ENCODE measurements at regions not wholly inside any gene's neighbourhood (a gene's known extent, or its start where the extent isn't known, plus 50 kb on each side); places are given as distances from the start of the nearest gene placed in this dataset.

DNA sequence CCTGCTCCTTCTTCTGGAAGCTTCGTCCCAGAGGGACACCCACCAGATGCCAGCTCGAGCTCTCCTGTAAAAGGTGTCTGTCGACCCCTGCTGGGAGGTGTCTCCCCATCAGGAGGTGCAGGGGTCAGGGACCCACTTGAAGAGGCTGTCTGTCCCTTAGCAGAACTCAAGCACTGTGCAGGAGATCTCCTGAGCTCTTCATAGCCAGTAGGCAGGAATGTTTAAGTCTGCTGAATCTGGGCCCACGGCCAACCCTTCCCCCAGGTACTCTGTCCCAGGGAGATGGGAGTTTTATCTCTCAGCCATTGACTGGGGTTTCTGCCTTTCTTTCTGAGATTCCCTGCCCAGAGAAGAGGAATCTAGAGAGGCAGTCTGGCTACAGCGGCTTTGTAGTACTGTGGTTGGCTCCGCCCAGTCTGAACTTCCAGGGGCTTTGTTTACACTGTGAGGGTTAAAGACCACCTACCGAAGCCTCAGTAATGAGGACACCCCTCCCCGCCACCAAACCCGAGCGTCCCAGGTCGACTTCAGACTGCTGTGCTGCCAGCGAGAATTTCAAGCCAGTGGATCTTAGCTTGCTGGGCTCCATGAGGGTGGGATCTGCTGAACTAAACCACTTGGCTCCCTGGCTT is 1383.0 kb upstream of the TENM3 start:
- no peak for DNase-seq
- no peak overlapping the region for H3K4me3 ChIP-seq (ENCODE audit: insufficient read depth, low read depth, low read length)
- H3K27me3 ChIP-seq (ENCODE audit: control insufficient read depth, insufficient read depth, low read length), result no peaks in the 10 kb centered on the region
- no peaks in the 10 kb centered on the region for H3K36me3 ChIP-seq (replicated peaks; ENCODE audit: control insufficient read depth, insufficient read depth, low read length)

GRCh38 chr4:180861651-180862050 is 1381.6 kb upstream of the TENM3 start:
- no peak for DNase-seq
- no peak overlapping the region for H3K4me3 ChIP-seq (ENCODE audit: insufficient read depth, low read depth, low read length)
- H3K36me3 ChIP-seq (replicated peaks; ENCODE audit: control insufficient read depth, insufficient read depth, low read length), result no peaks in the 10 kb centered on the region
- H3K27me3 ChIP-seq (ENCODE audit: control insufficient read depth, insufficient read depth, low read length), result no peaks in the 10 kb centered on the region

DNA sequence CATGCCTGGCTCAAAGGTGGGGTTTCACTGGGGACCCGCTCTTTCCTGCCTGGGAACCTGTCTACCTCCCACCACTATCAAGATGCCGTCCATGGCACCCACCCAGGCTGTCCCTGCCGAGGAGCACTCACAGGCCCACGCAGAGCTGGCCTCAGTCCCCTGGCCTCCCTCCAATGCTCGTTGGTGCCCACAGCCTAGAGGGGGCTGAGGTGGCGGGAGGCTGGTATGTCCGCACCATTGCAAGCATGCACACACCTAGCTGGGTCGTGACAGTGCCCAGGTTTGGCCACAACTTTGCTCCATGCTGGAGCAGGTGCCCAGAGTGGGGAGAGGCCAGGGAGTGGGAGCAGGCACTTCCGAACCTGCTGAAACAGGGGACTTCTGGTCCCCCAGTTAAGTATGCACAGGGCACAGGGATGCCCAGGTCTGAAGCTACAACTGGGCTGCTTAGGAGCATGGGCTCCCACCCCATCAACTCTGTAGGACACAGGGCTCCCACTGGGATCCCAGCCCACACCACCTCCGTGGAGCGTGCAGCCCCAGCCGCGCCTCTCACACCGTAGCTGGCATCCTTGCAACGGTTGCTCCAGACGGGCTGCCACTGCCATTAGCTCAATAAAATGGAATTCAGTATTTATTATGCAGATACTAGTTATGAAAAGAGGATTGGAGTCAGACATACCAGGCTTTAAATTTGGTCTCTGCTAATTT is 1376.1 kb upstream of the TENM3 start:
- Histone ChIP-seq H3K4me3 (ENCODE audit: insufficient read depth, low read depth, low read length) (no peak overlapping the region), H3K36me3 (replicated peaks; ENCODE audit: control insufficient read depth, insufficient read depth, low read length) (no peaks in the 10 kb centered on the region), H3K27me3 (ENCODE audit: control insufficient read depth, insufficient read depth, low read length) (no peaks in the 10 kb centered on the region)
- DNase-seq, result no peak

GRCh38 chr4:180870623-180871022 is 1372.6 kb upstream of the TENM3 start:
- no peaks in the 10 kb centered on the region for H3K27me3 ChIP-seq (ENCODE audit: control insufficient read depth, insufficient read depth, low read length)
- DNase-seq, result no peak
- H3K4me3 ChIP-seq (ENCODE audit: insufficient read depth, low read depth, low read length), result no peak overlapping the region
- no peaks in the 10 kb centered on the region for H3K36me3 ChIP-seq (replicated peaks; ENCODE audit: control insufficient read depth, insufficient read depth, low read length)

DNA sequence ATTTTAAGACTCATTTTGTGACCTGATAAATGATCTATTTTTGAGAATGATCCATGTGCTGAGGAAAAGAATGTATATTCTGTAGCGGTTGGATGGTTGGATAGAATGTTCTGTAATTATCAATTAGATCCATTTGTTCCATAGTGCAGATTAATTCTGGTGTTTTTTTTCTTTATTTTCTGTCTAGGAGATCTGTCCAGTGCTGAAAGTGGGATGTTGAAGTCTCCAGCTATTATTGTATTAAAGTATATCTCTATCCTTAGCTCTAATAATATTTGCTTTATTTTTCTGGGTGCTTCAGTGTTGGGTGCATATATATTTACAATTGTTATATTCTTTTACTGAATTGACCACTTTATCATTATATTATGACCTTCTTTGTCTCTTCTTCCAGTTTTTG is 1344.9 kb upstream of the TENM3 start:
- Histone ChIP-seq H3K36me3 (replicated peaks; ENCODE audit: control insufficient read depth, insufficient read depth, low read length) (no peaks in the 10 kb centered on the region), H3K27me3 (ENCODE audit: control insufficient read depth, insufficient read depth, low read length) (no peaks in the 10 kb centered on the region), H3K4me3 (ENCODE audit: insufficient read depth, low read depth, low read length) (no peak overlapping the region)
- DNase-seq, result no peak

- no peaks in the 10 kb centered on the region for H3K27me3 ChIP-seq (ENCODE audit: control insufficient read depth, insufficient read depth, low read length)
- no peaks in the 10 kb centered on the region for H3K36me3 ChIP-seq (replicated peaks; ENCODE audit: control insufficient read depth, insufficient read depth, low read length)
- H3K4me3 ChIP-seq (ENCODE audit: insufficient read depth, low read depth, low read length), result no peak overlapping the region
- no peak for DNase-seq
Observed at GRCh38 chr4:180900781-180901180, 1342.4 kb upstream of the TENM3 start.

GRCh38 chr4:180909279-180909678 is 1333.9 kb upstream of the TENM3 start:
- no peak overlapping the region for H3K4me3 ChIP-seq (ENCODE audit: insufficient read depth, low read depth, low read length)
- peak; percentile 55 for DNase-seq
- no peaks in the 10 kb centered on the region for H3K27me3 ChIP-seq (ENCODE audit: control insufficient read depth, insufficient read depth, low read length)
- H3K36me3 ChIP-seq (replicated peaks; ENCODE audit: control insufficient read depth, insufficient read depth, low read length), result no peaks in the 10 kb centered on the region

DNA sequence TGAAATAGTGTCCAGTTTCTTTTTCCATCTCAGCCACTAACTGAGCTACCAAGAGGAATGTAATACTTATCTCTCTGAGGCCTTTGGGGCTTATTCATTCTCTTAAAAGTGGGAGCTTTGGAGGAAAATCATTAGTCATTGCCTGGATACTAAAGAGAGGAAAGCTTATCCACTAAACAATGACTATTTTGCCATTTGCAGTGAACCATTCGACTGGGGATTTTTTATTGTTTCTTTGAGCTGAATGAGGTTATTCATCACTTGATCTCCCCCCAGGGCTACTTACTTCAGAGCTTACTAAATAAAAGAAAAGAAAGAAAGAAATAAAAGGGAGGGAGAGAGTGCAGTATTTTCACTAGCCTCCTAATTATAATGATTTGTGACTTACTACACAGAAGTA is 1329.5 kb upstream of the TENM3 start:
- H3K4me3 ChIP-seq (ENCODE audit: insufficient read depth, low read depth, low read length), result no peak overlapping the region
- no peak for DNase-seq
- no peaks in the 10 kb centered on the region for H3K27me3 ChIP-seq (ENCODE audit: control insufficient read depth, insufficient read depth, low read length)
- no peaks in the 10 kb centered on the region for H3K36me3 ChIP-seq (replicated peaks; ENCODE audit: control insufficient read depth, insufficient read depth, low read length)

DNA sequence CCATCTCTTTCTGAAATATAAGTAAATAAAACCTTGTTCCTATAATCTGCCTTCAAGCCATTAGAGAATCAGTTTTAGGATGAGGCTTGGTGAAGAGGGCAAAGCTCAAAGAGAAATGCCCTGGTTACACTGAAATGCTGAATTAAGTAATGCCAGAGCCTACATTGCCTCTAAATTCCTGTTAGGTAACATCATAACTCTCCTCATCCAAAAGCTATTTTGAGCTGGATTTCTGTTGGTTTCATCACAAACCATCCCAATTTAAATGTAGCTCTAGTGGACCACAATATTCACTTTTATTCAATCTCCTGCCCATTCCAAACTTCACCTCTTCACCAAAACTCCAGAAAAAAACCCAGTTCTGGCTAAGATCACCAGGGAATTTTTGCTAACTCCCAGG is 1319.7 kb upstream of the TENM3 start:
- Histone ChIP-seq H3K27me3 (ENCODE audit: control insufficient read depth, insufficient read depth, low read length) (no peaks in the 10 kb centered on the region), H3K36me3 (replicated peaks; ENCODE audit: control insufficient read depth, insufficient read depth, low read length) (no peaks in the 10 kb centered on the region), H3K4me3 (ENCODE audit: insufficient read depth, low read depth, low read length) (no peak overlapping the region)
- no peak for DNase-seq

DNA sequence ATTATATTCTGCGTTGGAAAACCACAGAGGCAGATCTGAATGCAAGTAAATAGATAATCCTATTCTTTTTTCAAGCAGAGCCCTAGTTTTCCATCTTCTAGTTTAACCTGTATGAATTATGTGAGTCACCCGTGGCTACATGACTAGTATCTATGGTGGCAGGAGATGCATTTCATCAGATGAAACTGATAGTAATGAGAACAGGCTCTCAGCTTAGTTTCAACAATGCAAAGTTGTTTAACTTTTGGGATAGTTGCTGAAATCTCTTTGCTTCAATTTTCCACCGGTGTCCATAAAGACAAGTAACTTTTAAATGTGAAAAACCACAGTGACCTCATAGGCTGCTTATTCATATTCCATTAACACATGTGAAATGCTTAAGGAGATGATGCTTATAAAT is 1317.4 kb upstream of the TENM3 start:
- H3K36me3 ChIP-seq (replicated peaks; ENCODE audit: control insufficient read depth, insufficient read depth, low read length), result no peaks in the 10 kb centered on the region
- no peak for DNase-seq
- H3K27me3 ChIP-seq (ENCODE audit: control insufficient read depth, insufficient read depth, low read length), result no peaks in the 10 kb centered on the region
- H3K4me3 ChIP-seq (ENCODE audit: insufficient read depth, low read depth, low read length), result no peak overlapping the region

DNA sequence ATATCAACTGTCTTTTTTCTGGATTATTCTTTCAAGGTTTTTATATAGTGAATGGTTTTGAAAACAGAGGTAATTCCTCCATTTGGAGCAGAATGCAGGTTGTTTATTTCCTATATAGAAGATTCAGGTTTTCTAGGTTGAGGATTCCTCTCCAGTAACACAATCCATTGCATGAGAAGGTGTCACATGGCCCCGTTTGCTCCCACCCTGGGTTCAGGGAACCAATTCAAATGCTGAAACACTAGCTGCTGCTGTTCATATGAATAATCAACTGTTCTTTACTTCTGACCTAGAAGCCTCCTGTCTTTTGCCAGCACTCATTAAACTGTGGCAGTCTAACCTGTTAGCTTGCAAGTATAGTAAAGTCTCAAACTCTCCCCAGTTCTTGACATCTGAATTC is 1316.9 kb upstream of the TENM3 start:
- Histone ChIP-seq H3K4me3 (ENCODE audit: insufficient read depth, low read depth, low read length) (no peak overlapping the region), H3K27me3 (ENCODE audit: control insufficient read depth, insufficient read depth, low read length) (no peaks in the 10 kb centered on the region), H3K36me3 (replicated peaks; ENCODE audit: control insufficient read depth, insufficient read depth, low read length) (no peaks in the 10 kb centered on the region)
- peak; percentile 37 for DNase-seq

- Histone ChIP-seq H3K36me3 (replicated peaks; ENCODE audit: control insufficient read depth, insufficient read depth, low read length) (no peaks in the 10 kb centered on the region), H3K4me3 (ENCODE audit: insufficient read depth, low read depth, low read length) (no peak overlapping the region)
- DNase-seq, result no peak
Observed at GRCh38 chr4:180932370-180933001, 1310.7 kb upstream of the TENM3 start.

DNA sequence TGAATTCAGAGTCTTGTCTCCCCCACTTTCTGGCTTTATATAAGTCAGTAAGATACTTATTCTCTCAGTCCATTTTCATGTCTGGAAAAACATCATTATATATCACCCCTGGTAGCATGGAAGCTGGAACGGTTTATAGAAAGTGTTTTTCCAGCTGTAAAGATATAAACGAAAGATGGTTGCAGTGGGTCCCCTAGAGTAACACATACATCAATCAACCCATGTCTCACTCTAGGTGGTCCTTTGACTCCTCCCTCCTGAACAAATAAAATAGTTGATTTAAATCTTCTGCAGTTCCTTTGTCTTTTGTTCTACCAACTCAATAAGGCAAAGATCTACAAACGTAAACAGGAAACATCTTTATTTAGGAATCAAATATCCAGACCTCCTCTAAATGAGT is 1306.1 kb upstream of the TENM3 start:
- Histone ChIP-seq H3K4me3 (ENCODE audit: insufficient read depth, low read depth, low read length) (no peak overlapping the region), H3K36me3 (replicated peaks; ENCODE audit: control insufficient read depth, insufficient read depth, low read length) (no peaks in the 10 kb centered on the region), H3K27me3 (ENCODE audit: control insufficient read depth, insufficient read depth, low read length) (no peaks in the 10 kb centered on the region)
- DNase-seq, result no peak

More at GRCh38 chr4:180932370-180933001, 1310.7 kb upstream of the TENM3 start:
- no peaks in the 10 kb centered on the region for H3K27me3 ChIP-seq (ENCODE audit: control insufficient read depth, insufficient read depth, low read length)

DNA sequence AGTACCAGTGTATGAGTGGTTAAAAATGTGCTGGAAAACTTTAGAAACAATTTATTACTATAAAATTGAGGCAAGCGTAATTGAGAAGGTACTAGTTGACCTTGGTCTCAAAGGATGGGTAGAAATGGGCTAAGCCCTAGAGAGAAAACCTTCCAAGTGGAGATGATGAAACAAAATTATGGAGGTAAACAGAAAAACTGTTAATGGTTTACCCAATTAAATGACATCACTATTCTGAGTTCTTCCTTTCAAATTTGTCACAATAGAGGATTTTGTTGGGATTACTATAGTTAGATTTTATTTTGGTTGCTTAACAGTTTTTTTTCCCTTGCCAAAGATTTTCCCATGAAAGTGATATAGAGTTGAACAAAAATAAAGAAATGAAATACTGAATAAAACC is 1302.5 kb upstream of the TENM3 start:
- Histone ChIP-seq H3K4me3 (ENCODE audit: insufficient read depth, low read depth, low read length) (no peak overlapping the region), H3K27me3 (ENCODE audit: control insufficient read depth, insufficient read depth, low read length) (no peaks in the 10 kb centered on the region), H3K36me3 (replicated peaks; ENCODE audit: control insufficient read depth, insufficient read depth, low read length) (no peaks in the 10 kb centered on the region)
- DNase-seq, result no peak

- Histone ChIP-seq H3K27me3 (ENCODE audit: control insufficient read depth, insufficient read depth, low read length) (no peaks in the 10 kb centered on the region), H3K36me3 (replicated peaks; ENCODE audit: control insufficient read depth, insufficient read depth, low read length) (no peaks in the 10 kb centered on the region), H3K4me3 (ENCODE audit: insufficient read depth, low read depth, low read length) (no peak overlapping the region)
- no peak for DNase-seq
Observed at GRCh38 chr4:180942367-180942916, 1300.8 kb upstream of the TENM3 start.

Data from H7 (cell line).